ENCODE measurements at regions not wholly inside any gene's neighbourhood (a gene's known extent, or its start where the extent isn't known, plus 50 kb on each side); places are given as distances from the start of the nearest gene placed in this dataset.

DNA sequence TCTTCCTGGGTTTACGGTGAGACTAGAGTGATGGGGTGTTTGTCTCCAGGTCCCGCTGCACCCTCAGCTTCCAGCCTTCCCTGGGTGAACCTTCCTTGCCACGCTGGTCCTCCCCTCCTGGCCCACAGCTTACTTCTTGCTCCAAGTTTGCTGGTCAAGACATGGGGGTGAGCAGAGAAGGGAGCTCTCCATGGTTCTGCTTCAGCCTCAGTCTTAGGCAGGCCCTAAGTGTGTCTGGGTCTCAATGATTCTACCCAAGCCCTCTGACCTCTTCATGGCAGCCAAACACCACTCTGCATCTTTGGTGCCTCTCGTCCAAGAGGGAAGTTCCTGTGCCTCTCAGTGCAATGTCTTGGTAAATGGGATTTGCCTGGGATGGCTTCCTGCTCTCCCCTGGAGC is 356.5 kb upstream of the KLF6 start:
- CTCF ChIA-PET, result interaction anchor here (1.0 to 1.4 kb wide), 2 partner anchors 16 to 47 kb away, joined by 3 read pairs; no protein-coding TSS in a partner anchor
- POLR2A ChIA-PET, result interaction anchor here (0.5 kb wide), 1 partner anchor 1767 kb away, joined by 3 read pairs; no protein-coding TSS in a partner anchor
- no peaks in the 10 kb centered on the region for H3K4me1 ChIP-seq (ENCODE audit: control insufficient read depth, insufficient read depth, low read length)
- no peaks in the 10 kb centered on the region for H3K9me3 ChIP-seq (ENCODE audit: control insufficient read depth, insufficient read depth, low read depth, low read length)
- no peak overlapping the region for H3K27ac ChIP-seq (ENCODE audit: extremely low read depth, low read depth, low read length)
- H3K4me3 ChIP-seq (ENCODE audit: low read depth, low read length), result no peak overlapping the region
- TF ChIP-seq, protein P1, sequence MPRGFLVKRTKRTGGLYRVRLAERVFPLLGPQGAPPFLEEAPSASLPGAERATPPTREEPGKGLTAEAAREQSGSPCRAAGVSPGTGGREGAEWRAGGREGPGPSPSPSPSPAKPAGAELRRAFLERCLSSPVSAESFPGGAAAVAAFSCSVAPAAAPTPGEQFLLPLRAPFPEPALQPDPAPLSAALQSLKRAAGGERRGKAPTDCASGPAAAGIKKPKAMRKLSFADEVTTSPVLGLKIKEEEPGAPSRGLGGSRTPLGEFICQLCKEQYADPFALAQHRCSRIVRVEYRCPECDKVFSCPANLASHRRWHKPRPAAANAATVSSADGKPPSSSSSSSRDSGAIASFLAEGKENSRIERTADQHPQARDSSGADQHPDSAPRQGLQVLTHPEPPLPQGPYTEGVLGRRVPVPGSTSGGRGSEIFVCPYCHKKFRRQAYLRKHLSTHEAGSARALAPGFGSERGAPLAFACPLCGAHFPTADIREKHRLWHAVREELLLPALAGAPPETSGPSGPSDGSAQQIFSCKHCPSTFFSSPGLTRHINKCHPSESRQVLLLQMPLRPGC (tag by site-specific recombination; IDR thresholded peaks at IDR 0.05), result no peak
- TF ChIP-seq MEIS1 (CRISPR knock-in tag; IDR thresholded peaks at IDR 0.05; ENCODE audit: borderline replicate concordance) (no peak), ZNF391 (tag by site-specific recombination; IDR thresholded peaks at IDR 0.05; ENCODE audit: borderline replicate concordance, low read depth) (no peak)
- TF ChIP-seq, protein P2, sequence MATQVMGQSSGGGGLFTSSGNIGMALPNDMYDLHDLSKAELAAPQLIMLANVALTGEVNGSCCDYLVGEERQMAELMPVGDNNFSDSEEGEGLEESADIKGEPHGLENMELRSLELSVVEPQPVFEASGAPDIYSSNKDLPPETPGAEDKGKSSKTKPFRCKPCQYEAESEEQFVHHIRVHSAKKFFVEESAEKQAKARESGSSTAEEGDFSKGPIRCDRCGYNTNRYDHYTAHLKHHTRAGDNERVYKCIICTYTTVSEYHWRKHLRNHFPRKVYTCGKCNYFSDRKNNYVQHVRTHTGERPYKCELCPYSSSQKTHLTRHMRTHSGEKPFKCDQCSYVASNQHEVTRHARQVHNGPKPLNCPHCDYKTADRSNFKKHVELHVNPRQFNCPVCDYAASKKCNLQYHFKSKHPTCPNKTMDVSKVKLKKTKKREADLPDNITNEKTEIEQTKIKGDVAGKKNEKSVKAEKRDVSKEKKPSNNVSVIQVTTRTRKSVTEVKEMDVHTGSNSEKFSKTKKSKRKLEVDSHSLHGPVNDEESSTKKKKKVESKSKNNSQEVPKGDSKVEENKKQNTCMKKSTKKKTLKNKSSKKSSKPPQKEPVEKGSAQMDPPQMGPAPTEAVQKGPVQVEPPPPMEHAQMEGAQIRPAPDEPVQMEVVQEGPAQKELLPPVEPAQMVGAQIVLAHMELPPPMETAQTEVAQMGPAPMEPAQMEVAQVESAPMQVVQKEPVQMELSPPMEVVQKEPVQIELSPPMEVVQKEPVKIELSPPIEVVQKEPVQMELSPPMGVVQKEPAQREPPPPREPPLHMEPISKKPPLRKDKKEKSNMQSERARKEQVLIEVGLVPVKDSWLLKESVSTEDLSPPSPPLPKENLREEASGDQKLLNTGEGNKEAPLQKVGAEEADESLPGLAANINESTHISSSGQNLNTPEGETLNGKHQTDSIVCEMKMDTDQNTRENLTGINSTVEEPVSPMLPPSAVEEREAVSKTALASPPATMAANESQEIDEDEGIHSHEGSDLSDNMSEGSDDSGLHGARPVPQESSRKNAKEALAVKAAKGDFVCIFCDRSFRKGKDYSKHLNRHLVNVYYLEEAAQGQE (tag by site-specific recombination; IDR thresholded peaks at IDR 0.05), result peak; percentile 95
- H3K36me3 ChIP-seq (ENCODE audit: control insufficient read depth in 2 of 2, insufficient read depth in 1 of 2, low read length in 2 of 2), result no peaks in the 10 kb centered on the region

DNA sequence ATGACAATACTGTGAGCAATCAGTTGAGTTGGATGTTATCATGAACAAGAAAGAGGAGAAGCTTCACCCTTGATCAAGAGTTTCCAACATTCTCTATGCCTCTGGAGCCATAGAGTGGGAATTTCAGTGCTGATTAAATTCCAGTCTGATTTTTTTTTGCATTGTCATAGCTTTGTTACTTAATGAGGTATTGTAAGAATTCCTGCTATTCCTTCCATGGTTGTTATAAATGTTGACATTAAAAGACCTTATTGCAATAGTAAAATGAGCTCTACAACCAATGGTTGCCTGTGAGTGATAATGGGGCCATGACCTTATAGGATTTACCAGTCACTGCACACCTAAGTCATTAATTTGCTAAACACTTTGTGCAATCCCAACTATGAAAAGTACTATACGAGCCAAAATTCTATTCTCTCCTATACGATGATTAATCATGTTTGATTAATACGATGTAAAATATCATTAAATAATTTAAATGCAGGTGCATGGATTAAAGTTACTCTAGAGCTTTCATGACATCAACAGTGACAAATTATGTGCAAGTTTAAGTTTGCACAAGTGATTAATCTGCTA is 353.2 kb upstream of the KLF6 start:
- TF ChIP-seq ZNF350 (tag by site-specific recombination; IDR thresholded peaks at IDR 0.05), result no peak
- TF ChIP-seq ZNF24 (tag by site-specific recombination; IDR thresholded peaks at IDR 0.05), result no peak
- TF ChIP-seq, protein P3, sequence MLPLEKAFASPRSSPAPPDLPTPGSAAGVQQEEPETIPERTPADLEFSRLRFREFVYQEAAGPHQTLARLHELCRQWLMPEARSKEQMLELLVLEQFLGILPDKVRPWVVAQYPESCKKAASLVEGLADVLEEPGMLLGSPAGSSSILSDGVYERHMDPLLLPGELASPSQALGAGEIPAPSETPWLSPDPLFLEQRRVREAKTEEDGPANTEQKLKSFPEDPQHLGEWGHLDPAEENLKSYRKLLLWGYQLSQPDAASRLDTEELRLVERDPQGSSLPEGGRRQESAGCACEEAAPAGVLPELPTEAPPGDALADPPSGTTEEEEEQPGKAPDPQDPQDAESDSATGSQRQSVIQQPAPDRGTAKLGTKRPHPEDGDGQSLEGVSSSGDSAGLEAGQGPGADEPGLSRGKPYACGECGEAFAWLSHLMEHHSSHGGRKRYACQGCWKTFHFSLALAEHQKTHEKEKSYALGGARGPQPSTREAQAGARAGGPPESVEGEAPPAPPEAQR (tag by site-specific recombination; IDR thresholded peaks at IDR 0.05), result no peak
- no peak for TF ChIP-seq ZNF600 (tag by site-specific recombination; IDR thresholded peaks at IDR 0.05)
- no peak for TF ChIP-seq KLF9 (tag by site-specific recombination; IDR thresholded peaks at IDR 0.05; ENCODE audit: low read depth)
- TF ChIP-seq ZNF248 (tag by site-specific recombination; IDR thresholded peaks at IDR 0.05), result no peak
- TF ChIP-seq ZNF426 (tag by site-specific recombination; IDR thresholded peaks at IDR 0.05), result no peak
- TF ChIP-seq ZNF266 (tag by site-specific recombination; IDR thresholded peaks at IDR 0.05; ENCODE audit: low read depth), result no peak
- no peak for TF ChIP-seq SCRT2 (tag by site-specific recombination; IDR thresholded peaks at IDR 0.05)
- TF ChIP-seq, protein P4, sequence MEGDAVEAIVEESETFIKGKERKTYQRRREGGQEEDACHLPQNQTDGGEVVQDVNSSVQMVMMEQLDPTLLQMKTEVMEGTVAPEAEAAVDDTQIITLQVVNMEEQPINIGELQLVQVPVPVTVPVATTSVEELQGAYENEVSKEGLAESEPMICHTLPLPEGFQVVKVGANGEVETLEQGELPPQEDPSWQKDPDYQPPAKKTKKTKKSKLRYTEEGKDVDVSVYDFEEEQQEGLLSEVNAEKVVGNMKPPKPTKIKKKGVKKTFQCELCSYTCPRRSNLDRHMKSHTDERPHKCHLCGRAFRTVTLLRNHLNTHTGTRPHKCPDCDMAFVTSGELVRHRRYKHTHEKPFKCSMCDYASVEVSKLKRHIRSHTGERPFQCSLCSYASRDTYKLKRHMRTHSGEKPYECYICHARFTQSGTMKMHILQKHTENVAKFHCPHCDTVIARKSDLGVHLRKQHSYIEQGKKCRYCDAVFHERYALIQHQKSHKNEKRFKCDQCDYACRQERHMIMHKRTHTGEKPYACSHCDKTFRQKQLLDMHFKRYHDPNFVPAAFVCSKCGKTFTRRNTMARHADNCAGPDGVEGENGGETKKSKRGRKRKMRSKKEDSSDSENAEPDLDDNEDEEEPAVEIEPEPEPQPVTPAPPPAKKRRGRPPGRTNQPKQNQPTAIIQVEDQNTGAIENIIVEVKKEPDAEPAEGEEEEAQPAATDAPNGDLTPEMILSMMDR (tag by site-specific recombination; IDR thresholded peaks at IDR 0.05), result no peak
- no peak for TF ChIP-seq ZNF596 (tag by site-specific recombination; IDR thresholded peaks at IDR 0.05)
- TF ChIP-seq ZNF473 (tag by site-specific recombination; IDR thresholded peaks at IDR 0.05), result no peak
- no peak for TF ChIP-seq ZNF404 (tag by site-specific recombination; IDR thresholded peaks at IDR 0.05)
- TF ChIP-seq FEZF1 (tag by site-specific recombination; IDR thresholded peaks at IDR 0.05), result no peak
- TF ChIP-seq ZNF629 (tag by site-specific recombination; IDR thresholded peaks at IDR 0.05), result no peak
- TF ChIP-seq ZNF16 (tag by site-specific recombination; IDR thresholded peaks at IDR 0.05; ENCODE audit: low read depth), result no peak
- no peak for TF ChIP-seq ZNF133 (tag by site-specific recombination; IDR thresholded peaks at IDR 0.05)
- TF ChIP-seq ZNF223 (tag by site-specific recombination; IDR thresholded peaks at IDR 0.05), result no peak
- TF ChIP-seq ZNF23 (tag by site-specific recombination; IDR thresholded peaks at IDR 0.05; ENCODE audit: borderline replicate concordance), result no peak
- TF ChIP-seq KLF1 (tag by site-specific recombination; IDR thresholded peaks at IDR 0.05), result no peak
- Histone ChIP-seq H3K4me1 (ENCODE audit: control insufficient read depth, insufficient read depth, low read length) (no peaks in the 10 kb centered on the region), H3K36me3 (ENCODE audit: control insufficient read depth in 2 of 2, insufficient read depth in 1 of 2, low read length in 2 of 2) (no peaks in the 10 kb centered on the region), H3K27ac (ENCODE audit: extremely low read depth, low read depth, low read length) (no peak overlapping the region), H3K4me3 (ENCODE audit: low read depth, low read length) (no peak overlapping the region), H3K9me3 (ENCODE audit: control insufficient read depth, insufficient read depth, low read depth, low read length) (no peaks in the 10 kb centered on the region)
- POLR2A ChIA-PET, result no interaction called here
- CTCF ChIA-PET, result interaction anchor here (0.6 kb wide), 1 partner anchor 93 kb away, joined by 3 read pairs; no protein-coding TSS in a partner anchor
